Stimulated activated memory B cell treated with anti-CD40 and anti-IgM and Interleukin-4, amounts not matched to agents 10 μg/mL and 1 μg/mL and 100 μg/mL, for 72 hours (primary cell): ENCODE measurements at regions not wholly inside any gene's neighbourhood (a gene's known extent, or its start where the extent isn't known, plus 50 kb on each side); places are given as distances from the start of the nearest gene placed in this dataset.

Experiments used
- ATAC-seq: fragments of 150-1000 bp; cut with Tn5 transposase; 2 replicates; pipeline ENCODE4 v1.10.0; 2021
- H3K27ac Mint-ChIP-seq: one replicate; pipeline ENCODE4 v1.8.0; 2022; ENCODE audit warnings: mild to moderate bottlenecking, mixed read lengths
- H3K27me3 Mint-ChIP-seq: one replicate; pipeline ENCODE4 v1.8.0; 2022; ENCODE audit warnings: mixed read lengths
- H3K36me3 Mint-ChIP-seq: one replicate; pipeline ENCODE4 v1.8.0; 2022; ENCODE audit warnings: mixed read lengths
- H3K4me1 Mint-ChIP-seq: one replicate; pipeline ENCODE4 v1.8.0; 2022; ENCODE audit warnings: mixed read lengths
- H3K4me3 Mint-ChIP-seq: one replicate; pipeline ENCODE4 v1.8.0; 2022; ENCODE audit warnings: mild to moderate bottlenecking, moderate library complexity, mixed read lengths
- H3K9me3 Mint-ChIP-seq: one replicate; pipeline ENCODE4 v1.8.0; 2022; ENCODE audit warnings: mixed read lengths

DNA sequence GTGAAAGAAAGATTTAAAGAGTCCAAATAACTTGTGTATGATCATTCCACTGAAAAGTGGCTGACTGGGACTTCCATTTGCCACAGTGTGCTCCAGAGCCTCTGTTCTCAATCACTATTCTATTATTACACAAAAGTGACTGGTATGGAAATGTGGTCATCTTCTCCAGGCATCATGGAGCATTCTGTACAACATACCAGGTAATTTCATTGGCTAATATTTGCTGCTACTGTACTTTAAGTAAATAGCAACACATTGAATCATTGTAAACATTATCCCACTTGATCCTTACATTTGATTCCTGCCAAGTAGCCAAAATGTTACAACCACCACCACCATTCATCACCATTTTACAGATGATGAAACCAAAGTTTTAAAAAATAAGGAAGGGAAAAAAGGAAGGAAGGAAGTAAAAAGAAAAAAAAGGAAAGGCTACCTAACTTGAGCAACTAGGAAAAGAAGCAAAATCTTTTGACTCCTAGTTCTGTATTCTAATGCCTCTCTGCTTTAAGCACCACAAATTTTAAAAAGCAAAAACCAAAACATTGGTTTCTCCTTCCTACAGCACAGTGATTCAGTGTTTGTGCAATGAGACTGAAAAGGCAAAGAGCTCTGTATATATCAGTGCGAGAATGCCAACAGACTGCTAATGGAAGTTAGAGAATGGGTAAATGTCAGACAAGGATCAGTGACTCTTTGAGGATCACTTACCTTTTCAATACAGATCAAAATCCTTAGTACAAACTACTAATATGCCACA lies 361.4 kb upstream of the PTBP2 start:
- Mint-ChIP-seq H3K36me3 (no peaks in the 10 kb centered on the region), H3K4me1 (peaks cover 6% of the 10 kb centered on the region), H3K9me3 (no peaks in the 10 kb centered on the region), H3K27ac (no peak overlapping the region), H3K4me3 (no peak overlapping the region), H3K27me3 (no peaks in the 10 kb centered on the region)
- ATAC-seq = no peak

DNA sequence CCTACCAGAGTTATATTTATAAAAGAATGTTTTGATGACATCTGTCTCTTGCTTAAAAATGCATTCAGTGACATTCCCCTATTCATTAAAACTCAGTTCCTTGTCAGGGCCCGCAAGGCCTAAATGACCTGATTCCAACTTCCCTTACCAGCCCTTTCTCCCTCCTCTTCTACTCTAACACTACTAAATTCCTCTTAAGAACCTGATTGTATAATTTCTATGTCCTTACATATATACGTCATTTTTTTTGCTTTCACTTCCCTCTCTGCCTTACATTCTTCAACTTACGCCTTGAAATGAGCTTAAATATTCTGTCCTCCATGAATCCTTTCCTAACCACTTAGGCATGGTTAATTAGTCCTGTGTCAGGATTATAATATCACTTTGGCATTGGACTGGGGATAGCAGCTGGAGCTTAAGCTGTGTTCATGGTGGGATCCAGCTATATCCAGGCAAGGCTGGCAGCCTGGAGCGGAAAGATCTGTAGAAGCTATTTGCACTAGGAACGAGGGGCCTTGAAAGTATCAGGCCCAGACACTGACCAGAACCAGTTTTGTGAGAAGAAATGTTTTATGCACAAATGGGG lies 360.2 kb upstream of the PTBP2 start:
- Mint-ChIP-seq H3K27me3 (no peaks in the 10 kb centered on the region), H3K27ac (no peak overlapping the region), H3K4me3 (no peak overlapping the region), H3K36me3 (no peaks in the 10 kb centered on the region), H3K4me1 (peaks cover 6% of the 10 kb centered on the region), H3K9me3 (no peaks in the 10 kb centered on the region)
- no peak for ATAC-seq

DNA sequence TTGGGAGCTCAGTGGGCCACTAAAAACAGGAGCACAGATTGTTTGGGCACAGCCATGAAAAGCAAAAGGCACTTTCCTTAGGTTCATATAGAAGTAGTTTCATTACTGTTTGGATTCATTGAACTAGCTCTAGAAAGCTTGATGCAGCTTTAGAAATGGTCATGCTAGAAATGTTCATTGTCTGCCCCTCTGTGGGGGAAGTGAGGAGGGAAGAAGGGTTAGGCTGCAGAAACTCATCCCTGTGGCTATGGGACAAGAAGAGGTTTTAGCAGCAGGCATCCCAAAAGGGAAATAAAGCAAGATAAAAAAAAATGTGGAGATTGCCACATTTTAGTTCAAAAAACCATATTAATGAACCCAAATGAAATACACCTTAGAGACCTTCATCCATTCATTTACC lies 359.6 kb upstream of the PTBP2 start:
- no peak for ATAC-seq
- Mint-ChIP-seq H3K4me1 (peaks cover 6% of the 10 kb centered on the region), H3K27ac (no peak overlapping the region), H3K4me3 (no peak overlapping the region), H3K9me3 (no peaks in the 10 kb centered on the region), H3K36me3 (no peaks in the 10 kb centered on the region), H3K27me3 (no peaks in the 10 kb centered on the region)

DNA sequence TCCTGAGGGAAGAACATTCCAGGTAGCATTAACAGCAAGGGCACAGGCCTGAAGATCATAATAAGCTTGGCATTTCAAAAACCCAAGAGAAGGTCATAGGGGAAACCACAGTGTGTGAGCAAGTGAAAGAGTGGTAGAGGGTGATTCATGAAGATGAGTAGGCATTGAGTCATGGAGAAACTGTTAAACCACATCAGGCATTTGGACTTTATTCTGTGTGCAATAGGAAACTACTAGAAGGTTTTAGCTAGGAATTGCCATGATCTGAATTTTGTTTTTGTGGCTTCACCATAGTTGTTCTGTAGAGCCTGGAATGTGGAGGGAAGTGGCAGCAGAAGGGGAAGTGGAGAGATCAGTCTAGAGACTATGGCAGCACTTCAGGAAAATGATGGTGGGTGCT lies 359.0 kb upstream of the PTBP2 start:
- peaks cover 6% of the 10 kb centered on the region for H3K4me1 Mint-ChIP-seq
- no peak overlapping the region for H3K27ac Mint-ChIP-seq
- no peak overlapping the region for H3K4me3 Mint-ChIP-seq
- no peaks in the 10 kb centered on the region for H3K27me3 Mint-ChIP-seq
- H3K9me3 Mint-ChIP-seq = no peaks in the 10 kb centered on the region
- no peaks in the 10 kb centered on the region for H3K36me3 Mint-ChIP-seq
- peak; percentile 44 for ATAC-seq

DNA sequence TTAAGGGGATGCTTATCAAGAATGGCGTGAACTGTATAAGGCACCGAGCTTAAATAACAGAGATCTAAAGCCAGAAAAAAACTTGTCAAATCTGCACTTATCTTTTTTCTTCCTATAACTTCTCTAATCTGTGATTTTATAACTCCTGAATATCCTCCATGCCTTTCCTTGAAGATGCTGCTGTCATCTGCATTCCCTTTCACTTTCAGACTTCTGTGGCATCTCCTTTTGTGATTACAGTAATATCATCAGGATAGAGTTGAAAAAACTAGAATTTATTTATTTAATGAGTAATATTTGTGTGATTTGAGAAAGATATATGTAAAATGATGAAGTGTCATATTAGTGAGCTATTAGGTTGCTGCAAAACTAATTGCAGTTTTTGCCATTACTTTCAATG lies 357.8 kb upstream of the PTBP2 start:
- Mint-ChIP-seq H3K27me3 (no peaks in the 10 kb centered on the region), H3K27ac (no peak overlapping the region), H3K9me3 (no peaks in the 10 kb centered on the region), H3K4me3 (no peak overlapping the region), H3K36me3 (no peaks in the 10 kb centered on the region), H3K4me1 (peaks cover 6% of the 10 kb centered on the region)
- no peak for ATAC-seq

DNA sequence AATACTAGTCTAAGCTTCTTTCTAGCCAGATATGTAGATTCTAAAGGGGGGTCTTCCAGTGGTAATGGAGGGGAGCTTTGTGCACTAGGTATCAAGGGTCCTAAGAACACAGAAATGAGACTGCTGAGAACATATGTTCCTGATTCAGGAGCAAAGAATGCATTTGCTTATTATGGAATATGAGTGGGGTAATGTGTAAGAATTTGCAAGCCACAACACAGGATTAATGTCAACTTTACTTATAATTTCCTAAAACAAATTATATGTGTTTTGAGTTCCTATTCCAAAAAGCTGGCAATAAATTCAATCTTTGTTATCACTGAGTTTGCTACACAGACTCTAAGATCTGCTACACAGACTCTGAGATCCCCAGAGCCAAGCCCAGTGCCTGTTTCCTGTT lies 357.0 kb upstream of the PTBP2 start:
- no peaks in the 10 kb centered on the region for H3K27me3 Mint-ChIP-seq
- no peak for ATAC-seq
- no peak overlapping the region for H3K27ac Mint-ChIP-seq
- peaks cover 6% of the 10 kb centered on the region for H3K4me1 Mint-ChIP-seq
- H3K4me3 Mint-ChIP-seq = no peak overlapping the region
- no peaks in the 10 kb centered on the region for H3K36me3 Mint-ChIP-seq
- no peaks in the 10 kb centered on the region for H3K9me3 Mint-ChIP-seq

DNA sequence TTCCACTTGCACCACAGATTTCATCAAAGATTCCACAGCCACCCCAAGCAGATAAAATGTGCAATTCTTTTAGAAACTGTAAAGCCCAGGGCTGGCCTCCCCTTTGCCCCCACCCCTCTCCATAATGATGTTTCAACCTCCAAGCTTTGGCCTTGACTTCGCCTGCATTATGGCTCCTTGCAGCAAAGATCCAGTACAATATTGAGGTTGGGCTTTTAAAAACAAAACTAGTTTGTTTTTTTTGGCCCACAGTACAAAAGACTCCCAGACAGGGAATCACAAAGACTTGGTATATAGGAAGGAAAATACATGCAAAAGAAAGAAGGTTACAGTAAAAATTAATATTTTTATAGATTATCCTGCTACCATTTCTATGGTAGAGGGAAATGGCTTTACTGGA lies 356.5 kb upstream of the PTBP2 start:
- H3K4me3 Mint-ChIP-seq = no peak overlapping the region
- H3K27me3 Mint-ChIP-seq = no peaks in the 10 kb centered on the region
- no peak for ATAC-seq
- no peaks in the 10 kb centered on the region for H3K36me3 Mint-ChIP-seq
- H3K9me3 Mint-ChIP-seq = no peaks in the 10 kb centered on the region
- peaks cover 6% of the 10 kb centered on the region for H3K4me1 Mint-ChIP-seq
- H3K27ac Mint-ChIP-seq = no peak overlapping the region

DNA sequence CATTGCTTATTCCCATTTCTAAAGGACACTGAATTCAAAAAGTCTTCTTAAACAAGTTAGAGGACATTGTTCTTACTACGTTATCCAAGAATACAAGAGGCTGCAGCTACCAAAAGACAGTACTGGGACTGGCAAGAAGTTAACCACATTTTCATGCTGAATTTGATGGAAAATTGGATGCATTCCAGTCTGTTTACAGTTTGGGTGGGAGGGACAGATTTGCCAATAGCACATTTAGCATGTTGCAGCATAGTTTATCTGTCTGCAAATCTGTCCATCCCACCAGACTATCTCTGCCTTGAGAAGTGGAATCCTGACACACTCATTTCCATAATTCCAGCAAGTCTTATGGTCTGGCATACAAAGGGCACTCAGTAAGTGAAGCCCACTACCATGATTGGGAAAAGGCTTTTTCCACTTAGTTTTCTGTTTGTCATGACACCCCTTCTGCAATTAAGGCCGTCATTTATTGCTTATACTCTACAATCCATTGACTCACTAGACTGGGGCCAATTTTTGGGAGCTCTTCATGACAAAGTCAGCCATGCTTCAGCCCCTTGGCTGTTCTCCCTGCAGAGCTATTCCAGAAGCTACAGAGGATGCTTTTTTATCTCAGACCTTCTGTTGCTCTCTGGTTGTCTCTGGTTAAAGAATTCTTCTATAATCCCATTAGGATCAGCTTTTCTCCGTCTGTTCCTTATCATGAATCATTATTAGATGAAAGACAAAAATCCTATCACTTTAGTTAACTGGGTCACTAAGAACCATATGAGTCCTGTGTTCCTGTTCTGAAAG lies 355.8 kb upstream of the PTBP2 start:
- no peaks in the 10 kb centered on the region for H3K27me3 Mint-ChIP-seq
- H3K27ac Mint-ChIP-seq = no peak overlapping the region
- no peak for ATAC-seq
- peaks cover 6% of the 10 kb centered on the region for H3K4me1 Mint-ChIP-seq
- H3K9me3 Mint-ChIP-seq = no peaks in the 10 kb centered on the region
- no peaks in the 10 kb centered on the region for H3K36me3 Mint-ChIP-seq
- H3K4me3 Mint-ChIP-seq = no peak overlapping the region

DNA sequence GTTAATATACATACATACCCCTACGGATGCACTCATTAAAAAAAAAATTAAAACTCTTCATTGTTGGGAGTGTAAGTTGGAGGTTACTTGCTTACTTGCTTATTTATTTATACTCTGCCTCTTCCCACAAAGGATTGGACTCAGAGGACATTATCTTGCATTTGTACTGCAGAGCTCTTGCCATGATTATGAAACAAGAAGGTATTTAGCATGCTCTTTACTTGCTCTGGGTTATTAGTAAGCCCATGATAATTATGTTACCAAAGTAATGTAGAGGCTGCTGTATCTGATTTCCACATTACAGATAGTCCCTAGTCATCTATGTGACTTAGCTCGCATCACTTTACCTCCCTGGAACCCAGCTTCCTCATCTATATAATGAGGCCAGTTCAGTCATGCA lies 355.1 kb upstream of the PTBP2 start:
- Mint-ChIP-seq H3K4me3 (no peak overlapping the region), H3K27me3 (no peaks in the 10 kb centered on the region), H3K4me1 (peaks cover 6% of the 10 kb centered on the region), H3K36me3 (no peaks in the 10 kb centered on the region), H3K9me3 (no peaks in the 10 kb centered on the region), H3K27ac (no peak overlapping the region)
- ATAC-seq = no peak

DNA sequence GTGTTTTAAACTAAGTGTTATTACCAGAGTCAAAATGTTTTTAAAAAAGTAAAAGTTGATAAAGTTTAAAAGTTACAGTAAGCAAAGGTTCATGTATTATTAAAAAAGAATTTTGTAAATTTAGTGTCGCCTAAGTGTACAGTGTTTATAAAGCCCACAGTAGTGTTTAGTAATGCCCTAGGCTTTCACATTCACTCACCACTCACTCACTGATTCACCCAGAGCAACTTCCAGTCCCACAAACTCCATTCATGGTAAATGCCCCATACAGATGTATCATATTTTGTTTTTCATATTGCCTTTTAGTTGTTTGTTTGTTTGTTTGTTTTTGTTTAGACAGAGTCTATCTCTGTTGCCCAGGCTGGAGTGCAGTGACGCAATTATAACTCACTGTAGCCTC lies 353.8 kb upstream of the PTBP2 start:
- peaks cover 2% of the 10 kb centered on the region for H3K4me1 Mint-ChIP-seq
- no peaks in the 10 kb centered on the region for H3K27me3 Mint-ChIP-seq
- H3K9me3 Mint-ChIP-seq = no peaks in the 10 kb centered on the region
- H3K27ac Mint-ChIP-seq = no peak overlapping the region
- no peaks in the 10 kb centered on the region for H3K36me3 Mint-ChIP-seq
- no peak overlapping the region for H3K4me3 Mint-ChIP-seq
- ATAC-seq = no peak

DNA sequence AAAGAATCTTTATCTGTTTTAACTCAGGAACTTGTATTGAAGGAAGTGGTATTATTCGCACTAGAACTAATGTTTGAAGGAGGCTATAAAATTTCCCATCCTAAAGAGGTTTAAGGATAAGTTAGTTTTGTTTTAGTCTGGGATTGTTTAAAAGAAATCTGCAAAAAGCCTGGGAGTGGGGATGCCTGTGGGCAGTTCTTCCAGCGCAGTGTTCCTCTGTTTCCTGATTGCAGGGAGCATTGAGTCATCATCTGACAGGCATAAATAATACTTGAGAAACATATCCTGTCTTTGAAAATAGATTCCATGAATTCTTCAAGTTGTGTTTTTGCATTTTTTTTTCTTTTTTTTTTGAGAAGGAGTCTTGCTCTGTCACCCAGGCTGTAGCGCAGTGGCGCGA lies 350.8 kb upstream of the PTBP2 start:
- no peak for ATAC-seq
- Mint-ChIP-seq H3K36me3 (no peaks in the 10 kb centered on the region), H3K4me3 (no peak overlapping the region), H3K27me3 (no peaks in the 10 kb centered on the region), H3K4me1 (no peaks in the 10 kb centered on the region), H3K9me3 (no peaks in the 10 kb centered on the region), H3K27ac (no peak overlapping the region)

DNA sequence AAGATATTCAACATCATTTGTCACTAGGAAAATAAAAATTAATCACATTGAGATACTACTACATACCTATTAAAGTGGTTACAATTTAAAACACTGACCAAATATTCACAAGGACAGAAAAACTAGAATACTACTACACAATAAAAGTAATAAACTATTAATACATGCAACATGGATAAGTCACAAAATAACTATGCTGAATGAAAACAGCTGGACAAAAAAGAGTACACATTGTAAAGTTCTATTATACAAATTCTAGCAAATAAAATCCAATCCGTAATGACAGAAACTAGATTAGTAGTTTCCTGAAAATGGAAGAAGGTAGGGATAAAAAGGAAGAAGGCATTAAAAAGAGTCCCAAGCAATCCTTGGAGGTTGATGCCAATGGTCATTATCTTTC lies 348.7 kb upstream of the PTBP2 start:
- no peaks in the 10 kb centered on the region for H3K9me3 Mint-ChIP-seq
- no peaks in the 10 kb centered on the region for H3K36me3 Mint-ChIP-seq
- ATAC-seq = no peak
- no peaks in the 10 kb centered on the region for H3K4me1 Mint-ChIP-seq
- no peak overlapping the region for H3K27ac Mint-ChIP-seq
- no peak overlapping the region for H3K4me3 Mint-ChIP-seq
- H3K27me3 Mint-ChIP-seq = no peaks in the 10 kb centered on the region

DNA sequence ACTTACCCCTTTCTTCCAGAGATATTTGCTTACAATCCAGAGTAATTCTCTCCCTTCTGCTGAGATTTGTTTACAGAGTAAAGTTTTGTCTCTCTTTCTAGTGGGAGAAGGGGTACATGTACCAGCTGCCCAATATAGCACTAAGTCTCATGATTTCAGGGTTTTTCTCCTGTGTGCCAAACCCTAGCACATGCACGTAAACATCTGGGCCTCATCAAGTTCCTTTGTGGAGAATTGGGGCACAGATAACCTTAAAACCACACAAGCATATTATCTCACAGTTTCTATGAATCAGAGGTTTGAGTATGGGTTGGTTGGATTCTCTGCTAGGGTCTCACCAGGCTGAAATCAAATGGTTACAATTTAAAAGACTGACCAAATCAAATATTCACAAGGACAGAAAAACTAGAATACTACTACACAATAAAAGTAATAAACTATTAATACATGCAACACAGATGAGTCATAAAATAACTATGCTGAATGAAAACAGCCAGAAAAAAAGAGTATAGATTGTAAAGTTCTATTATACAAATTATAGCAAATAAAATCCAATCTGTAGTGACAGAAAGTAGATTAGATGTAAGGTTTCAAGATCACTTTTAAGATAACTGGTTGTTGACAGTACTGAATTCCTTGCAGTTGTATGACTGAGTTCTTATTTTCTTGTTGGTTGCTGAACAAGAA lies 347.4 kb upstream of the PTBP2 start:
- H3K36me3 Mint-ChIP-seq = no peaks in the 10 kb centered on the region
- no peaks in the 10 kb centered on the region for H3K27me3 Mint-ChIP-seq
- peaks cover 3% of the 10 kb centered on the region for H3K9me3 Mint-ChIP-seq
- ATAC-seq = no peak
- H3K4me1 Mint-ChIP-seq = no peaks in the 10 kb centered on the region
- H3K27ac Mint-ChIP-seq = no peak overlapping the region
- H3K4me3 Mint-ChIP-seq = no peak overlapping the region

DNA sequence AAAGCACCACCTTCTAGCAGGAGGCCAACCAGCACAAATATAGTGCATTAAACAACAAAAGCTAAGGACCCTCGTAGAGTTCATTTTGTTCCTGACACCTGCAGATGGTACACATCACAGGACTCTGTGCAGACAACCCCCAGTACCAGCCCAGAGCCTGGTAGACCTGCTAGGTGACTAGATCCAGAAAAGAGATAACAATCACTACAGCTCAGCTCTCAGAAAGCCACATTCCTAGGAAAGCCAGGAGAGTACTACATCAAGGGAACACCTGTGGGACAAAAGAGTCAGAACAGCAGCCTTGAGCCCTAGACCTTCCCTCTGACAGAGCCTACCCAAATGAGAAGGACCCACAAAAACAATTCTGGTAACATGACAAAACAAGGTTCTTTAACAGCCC lies 344.7 kb upstream of the PTBP2 start:
- Mint-ChIP-seq H3K9me3 (peaks cover 3% of the 10 kb centered on the region), H3K36me3 (no peaks in the 10 kb centered on the region), H3K27me3 (no peaks in the 10 kb centered on the region), H3K27ac (no peak overlapping the region), H3K4me1 (no peaks in the 10 kb centered on the region), H3K4me3 (no peak overlapping the region)
- ATAC-seq = no peak

DNA sequence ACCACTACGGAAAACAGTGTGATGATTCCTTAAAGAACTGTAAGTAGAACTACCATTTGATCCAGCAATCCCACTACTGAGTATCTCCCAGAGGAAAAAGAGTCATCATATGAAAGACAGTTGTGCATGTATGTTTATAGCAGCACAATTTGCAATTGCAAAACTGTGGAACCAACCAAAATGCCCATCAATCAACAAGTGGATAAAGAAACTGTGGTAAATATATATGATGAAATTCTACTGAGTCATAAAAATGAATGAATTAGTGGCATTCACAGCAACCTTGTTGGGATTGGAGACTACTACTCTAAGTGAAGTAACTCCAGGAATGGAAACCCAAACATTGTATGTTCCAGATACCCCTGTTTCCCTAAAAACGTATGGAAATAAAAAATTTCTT lies 337.0 kb upstream of the PTBP2 start:
- no peaks in the 10 kb centered on the region for H3K36me3 Mint-ChIP-seq
- no peak overlapping the region for H3K4me3 Mint-ChIP-seq
- H3K27ac Mint-ChIP-seq = no peak overlapping the region
- H3K9me3 Mint-ChIP-seq = peaks cover 18% of the 10 kb centered on the region
- no peaks in the 10 kb centered on the region for H3K27me3 Mint-ChIP-seq
- no peak for ATAC-seq
- H3K4me1 Mint-ChIP-seq = no peaks in the 10 kb centered on the region
